PC-9 (cell line): ENCODE measurements at regions not wholly inside any gene's neighbourhood (a gene's known extent, or its start where the extent isn't known, plus 50 kb on each side); places are given as distances from the start of the nearest gene placed in this dataset.

Source experiments
- BruUV-seq: library from RNA; stranded (reverse); fragments of 400-500 nt; replicated peaks from 2 replicates; lab custom pipeline; 2021; lab: Mats Ljungman, UMichigan
- CTCF ChIA-PET: fragments of 300-600 bp; sonication (Branson Sonifier 250); formaldehyde crosslinking; loops from one replicate; lab custom pipeline; 2022; ENCODE audit warnings: antibody characterized with exemption; lab: Charles Lee
- POLR2A ChIA-PET: fragments of 300-600 bp; sonication (Branson Sonifier 250); formaldehyde crosslinking; loops from one replicate; lab custom pipeline; 2022; ENCODE audit warnings: antibody characterized with exemption; ENCODE audit not compliant: unreplicated experiment; lab: Charles Lee
- DNase-seq, 2 experiments: peaks; one replicate each; pipeline versions ENCODE4 v3.0.0 to v3.0.0-alpha.2; 2015 to 2022; ENCODE audit warnings: mixed read lengths in 1 of 2
- H2AFZ ChIP-seq: fragments of 200-600 bp; sonication (generic); 2 replicates; pipeline ENCODE4 v1.8.1; 2017; ENCODE audit warnings: antibody characterized with exemption
- H3F3A ChIP-seq: fragments of 200-600 bp; sonication (generic); 2 replicates; pipeline ENCODE4 v1.8.1; 2017; ENCODE audit warnings: antibody characterized with exemption, mild to moderate bottlenecking, low read depth; ENCODE audit not compliant: insufficient read depth
- H3K27ac ChIP-seq: fragments of 200-600 bp; sonication (generic); 2 replicates; pipeline ENCODE4 v1.6.1; 2016; ENCODE audit warnings: mixed run types
- H3K27me3 ChIP-seq: fragments of 200-600 bp; sonication (generic); 2 replicates; pipeline ENCODE4 v1.6.1; 2016; ENCODE audit warnings: low read depth, mixed run types; ENCODE audit not compliant: insufficient read depth
- H3K36me3 ChIP-seq: fragments of 200-600 bp; sonication (generic); 2 replicates; pipeline ENCODE4 v1.6.1; 2016; ENCODE audit warnings: low read depth, mixed run types
- H3K4me1 ChIP-seq: fragments of 200-600 bp; sonication (generic); replicated peaks from 2 replicates; pipeline ENCODE4 v1.6.1; 2016; ENCODE audit warnings: mixed run types; ENCODE audit not compliant: insufficient read depth
- H3K4me2 ChIP-seq: fragments of 200-600 bp; sonication (generic); 2 replicates; pipeline ENCODE4 v1.6.1; 2017; ENCODE audit warnings: mixed run types
- H3K4me3 ChIP-seq: fragments of 200-600 bp; sonication (generic); 2 replicates; pipeline ENCODE4 v1.6.1; 2016; ENCODE audit warnings: mixed run types
- H3K79me2 ChIP-seq: fragments of 200-600 bp; sonication (generic); 2 replicates; pipeline ENCODE4 v1.6.1; 2017; ENCODE audit warnings: low read depth, mixed run types
- H3K9me2 ChIP-seq: fragments of 200-600 bp; sonication (generic); 2 replicates; pipeline ENCODE4 v1.8.1; 2017; ENCODE audit warnings: mild to moderate bottlenecking; ENCODE audit not compliant: insufficient read depth
- H3K9me3 ChIP-seq: fragments of 200-600 bp; sonication (generic); 2 replicates; pipeline ENCODE4 v1.8.1; 2016; ENCODE audit warnings: low read depth; ENCODE audit not compliant: insufficient read depth
- H4K20me1 ChIP-seq: fragments of 200-600 bp; sonication (generic); 2 replicates; pipeline ENCODE4 v1.8.1; 2017; ENCODE audit not compliant: insufficient read depth
- CTCF ChIP-seq: fragments of 200-600 bp; sonication (generic); conservative IDR thresholded peaks from 2 replicates; pipeline ENCODE4 v1.6.1; 2017; ENCODE audit warnings: mixed run types, antibody characterized with exemption, mild to moderate bottlenecking, moderate library complexity
- EZH2 ChIP-seq: fragments of 200-600 bp; sonication (generic); IDR thresholded peaks from 2 replicates; pipeline ENCODE4 v1.8.0; 2017; ENCODE audit warnings: antibody characterized with exemption, low read depth
- intact Hi-C: fragments of 100-400 bp; cut with micrococcal nuclease; formaldehyde crosslinking; loops from one replicate; pipeline ENCODE4 v1.10.0; 2022; ENCODE audit not compliant: unreplicated experiment

DNA sequence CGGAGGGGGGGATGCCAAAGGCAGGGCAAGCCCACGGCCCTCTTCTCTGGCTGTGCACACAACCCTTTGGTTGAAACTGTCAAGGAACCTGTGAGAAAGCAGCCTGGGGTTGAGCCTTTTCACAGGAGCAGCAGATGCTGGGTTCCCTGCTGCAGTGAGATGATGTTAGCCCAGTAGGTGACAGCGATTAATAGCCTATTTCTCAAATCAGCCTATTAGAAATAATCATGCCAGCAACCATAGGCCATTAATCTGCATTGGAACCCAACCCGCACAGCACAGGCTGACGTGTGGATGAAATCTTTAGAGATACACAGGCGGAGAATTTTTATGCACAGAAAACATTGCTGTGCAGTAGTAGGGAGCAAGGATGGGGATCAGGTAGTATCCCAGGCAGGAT lies 637.5 kb downstream of the AJAP1 start:
- no TSS peak for BruUV-seq
- H3K27me3 ChIP-seq: peaks cover 21% of the 10 kb centered on the region
- DNase-seq: no peak
- H3K9me2 ChIP-seq: no peaks in the 10 kb centered on the region
- no peaks in the 10 kb centered on the region for H3K36me3 ChIP-seq
- H3F3A ChIP-seq: no peaks in the 10 kb centered on the region
- CTCF ChIA-PET: no interaction called here
- H3K9me3 ChIP-seq: no peaks in the 10 kb centered on the region
- H4K20me1 ChIP-seq: no peaks in the 10 kb centered on the region
- POLR2A ChIA-PET: no interaction called here
- H3K4me3 ChIP-seq: no peak overlapping the region
- no peak overlapping the region for H2AFZ ChIP-seq
- no peak overlapping the region for H3K27ac ChIP-seq
- H3K4me1 ChIP-seq: no peaks in the 10 kb centered on the region
- no peak overlapping the region for H3K4me2 ChIP-seq
- no peaks in the 10 kb centered on the region for H3K79me2 ChIP-seq
- TF ChIP-seq EZH2 (no peak), CTCF (no peak)
- intact Hi-C loops: no loop called here

DNA sequence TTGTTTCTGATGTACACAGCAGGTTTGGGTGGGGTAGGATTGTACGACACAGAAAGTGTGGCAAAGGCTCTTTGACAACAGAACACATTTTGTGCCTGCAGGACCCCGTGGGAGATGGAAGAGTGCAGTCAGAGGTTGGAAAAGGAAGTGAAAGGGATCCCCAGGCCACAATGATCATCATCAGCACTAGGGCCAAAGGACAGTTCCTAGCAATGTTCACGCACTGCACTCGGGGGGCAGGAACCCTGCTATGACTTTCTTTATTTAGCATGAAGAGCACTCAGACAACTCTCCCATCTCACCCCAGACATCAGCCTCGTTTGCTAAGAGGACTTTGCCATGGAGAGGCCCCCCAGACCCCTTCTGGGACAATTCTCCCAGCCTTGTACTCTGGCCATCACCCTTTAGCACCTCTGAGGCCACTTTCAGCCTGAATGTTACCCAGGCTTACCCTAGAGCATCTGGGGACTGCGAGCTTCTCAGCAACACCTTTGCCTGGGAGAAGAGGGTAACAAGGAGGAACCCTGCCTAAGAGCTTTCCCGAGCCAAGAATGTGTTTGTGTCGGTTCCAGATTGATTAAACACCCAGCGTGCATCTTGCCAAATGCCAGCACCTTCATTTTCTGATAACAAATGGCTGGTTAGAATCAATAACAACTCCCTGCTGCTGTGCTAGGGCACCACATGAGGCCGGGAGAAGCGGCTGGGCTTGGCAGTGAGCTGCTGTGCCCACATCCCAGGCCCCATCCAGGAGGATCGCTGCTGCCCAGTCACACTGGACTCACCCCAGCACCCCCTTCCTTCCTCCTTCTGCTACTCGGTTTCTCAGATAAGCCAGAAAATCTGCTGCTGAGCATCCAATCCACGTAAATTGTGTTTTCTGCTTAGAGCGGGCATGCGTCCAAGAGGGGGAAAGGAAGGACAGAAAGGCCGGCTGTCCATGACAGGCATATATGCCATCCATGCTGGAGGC lies 633.1 kb downstream of the AJAP1 start:
- H3K4me1 ChIP-seq: no peaks in the 10 kb centered on the region
- H3K79me2 ChIP-seq: no peaks in the 10 kb centered on the region
- no TSS peak for BruUV-seq
- CTCF ChIA-PET: no interaction called here
- H3K4me3 ChIP-seq: no peak overlapping the region
- H4K20me1 ChIP-seq: no peaks in the 10 kb centered on the region
- TF ChIP-seq CTCF (no peak), EZH2 (no peak)
- no peak overlapping the region for H3K4me2 ChIP-seq
- no peaks in the 10 kb centered on the region for H3F3A ChIP-seq
- no peaks in the 10 kb centered on the region for H3K36me3 ChIP-seq
- POLR2A ChIA-PET: no interaction called here
- H2AFZ ChIP-seq: no peak overlapping the region
- no peaks in the 10 kb centered on the region for H3K9me2 ChIP-seq
- intact Hi-C loops: no loop called here
- no peak overlapping the region for H3K27ac ChIP-seq
- H3K27me3 ChIP-seq: no peaks in the 10 kb centered on the region
- H3K9me3 ChIP-seq: no peaks in the 10 kb centered on the region
- no peak for DNase-seq

DNA sequence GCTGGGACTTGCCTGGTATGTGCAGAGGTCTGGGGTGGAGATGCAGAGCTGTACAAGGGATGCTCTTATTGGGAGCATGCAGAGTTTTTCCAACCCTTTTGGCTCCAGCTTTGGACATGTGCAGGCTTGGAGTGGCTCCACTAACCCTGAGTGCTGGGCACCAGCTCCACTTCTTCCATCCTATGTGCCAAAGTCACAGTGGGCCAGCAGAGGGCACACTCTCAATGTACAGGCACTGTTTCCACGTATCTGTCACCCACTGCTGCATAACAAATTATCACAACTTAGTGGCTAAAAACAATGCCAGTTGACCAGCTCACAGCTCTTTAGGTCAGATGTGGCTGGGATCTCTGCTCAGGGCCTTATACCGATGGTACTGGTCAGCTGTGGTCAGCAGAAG lies 631.8 kb downstream of the AJAP1 start:
- intact Hi-C loops: no loop called here
- no peaks in the 10 kb centered on the region for H3K9me3 ChIP-seq
- H3K4me1 ChIP-seq: no peaks in the 10 kb centered on the region
- H3K27me3 ChIP-seq: no peaks in the 10 kb centered on the region; the same call in 1 of the 2 replicates
- H3K79me2 ChIP-seq: no peaks in the 10 kb centered on the region
- H3K4me2 ChIP-seq: no peak overlapping the region
- no peak overlapping the region for H3K27ac ChIP-seq
- no peaks in the 10 kb centered on the region for H3K9me2 ChIP-seq
- no peaks in the 10 kb centered on the region for H4K20me1 ChIP-seq
- BruUV-seq: no TSS peak
- H3F3A ChIP-seq: no peaks in the 10 kb centered on the region
- TF ChIP-seq EZH2 (no peak), CTCF (peak; percentile 44)
- no peaks in the 10 kb centered on the region for H3K36me3 ChIP-seq
- H2AFZ ChIP-seq: no peak overlapping the region
- DNase-seq: no peak
- ChIA-PET CTCF (no interaction called here), POLR2A (no interaction called here)
- no peak overlapping the region for H3K4me3 ChIP-seq
